Fibroblast of lung (primary cell): ENCODE measurements at regions not wholly inside any gene's neighbourhood (a gene's known extent, or its start where the extent isn't known, plus 50 kb on each side); places are given as distances from the start of the nearest gene placed in this dataset.

ENCODE experiments used
- EZH2 ChIP-seq: IDR thresholded peaks from 2 replicates; pipeline ENCODE4 v1.5.1; 2012; ENCODE audit warnings: low read length, control low read depth, mild to moderate bottlenecking; ENCODE audit errors: missing control alignments
- TF ChIP-seq, protein P1 (sequence below), 2 donors: IDR thresholded peaks in 1 of 2; conservative IDR thresholded peaks in 1 of 2; 1 replicate in 1 of 2; 2 replicates in 1 of 2; pipeline ENCODE4 v1.5.1; 2011 to 2012; ENCODE audit warnings: low read length in 2 of 2, control low read depth in 1 of 2, inconsistent platforms in 1 of 2, low read depth in 1 of 2, mild to moderate bottlenecking in 1 of 2

DNA sequence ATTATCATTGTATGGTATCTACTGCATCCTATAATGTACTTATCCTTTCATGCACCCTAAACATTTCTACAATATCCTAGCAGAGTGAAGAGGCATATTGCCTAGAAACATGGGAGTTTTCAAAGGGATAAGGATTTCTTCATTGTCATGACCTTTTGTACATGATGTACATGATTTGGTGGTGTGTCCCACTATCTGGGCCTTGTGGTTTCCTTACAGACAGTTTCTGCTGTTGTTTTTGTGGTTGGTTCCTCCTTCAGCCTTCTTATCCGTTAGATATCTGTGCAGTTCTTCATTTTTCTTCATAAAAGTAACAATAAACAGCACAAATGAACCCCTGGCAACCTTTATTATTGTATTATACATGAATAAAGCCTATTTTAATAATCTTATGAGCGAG is 70.4 kb upstream of the BACH1 start:
- TF ChIP-seq, protein P1, sequence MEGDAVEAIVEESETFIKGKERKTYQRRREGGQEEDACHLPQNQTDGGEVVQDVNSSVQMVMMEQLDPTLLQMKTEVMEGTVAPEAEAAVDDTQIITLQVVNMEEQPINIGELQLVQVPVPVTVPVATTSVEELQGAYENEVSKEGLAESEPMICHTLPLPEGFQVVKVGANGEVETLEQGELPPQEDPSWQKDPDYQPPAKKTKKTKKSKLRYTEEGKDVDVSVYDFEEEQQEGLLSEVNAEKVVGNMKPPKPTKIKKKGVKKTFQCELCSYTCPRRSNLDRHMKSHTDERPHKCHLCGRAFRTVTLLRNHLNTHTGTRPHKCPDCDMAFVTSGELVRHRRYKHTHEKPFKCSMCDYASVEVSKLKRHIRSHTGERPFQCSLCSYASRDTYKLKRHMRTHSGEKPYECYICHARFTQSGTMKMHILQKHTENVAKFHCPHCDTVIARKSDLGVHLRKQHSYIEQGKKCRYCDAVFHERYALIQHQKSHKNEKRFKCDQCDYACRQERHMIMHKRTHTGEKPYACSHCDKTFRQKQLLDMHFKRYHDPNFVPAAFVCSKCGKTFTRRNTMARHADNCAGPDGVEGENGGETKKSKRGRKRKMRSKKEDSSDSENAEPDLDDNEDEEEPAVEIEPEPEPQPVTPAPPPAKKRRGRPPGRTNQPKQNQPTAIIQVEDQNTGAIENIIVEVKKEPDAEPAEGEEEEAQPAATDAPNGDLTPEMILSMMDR (conservative IDR thresholded peaks at IDR 0.05 in 1 of 2, IDR thresholded peaks at IDR 0.05 in 1 of 2; ENCODE audit: low read depth in 1 of 2, low read length in 2 of 2), result no peak
- TF ChIP-seq EZH2, result no peak
